ENCODE measurements at regions not wholly inside any gene's neighbourhood (a gene's known extent, or its start where the extent isn't known, plus 50 kb on each side); places are given as distances from the start of the nearest gene placed in this dataset.

- no peak for TF ChIP-seq CTCF (IDR thresholded peaks at IDR 0.05 in 2 of 3, conservative IDR thresholded peaks at IDR 0.05 in 1 of 3; ENCODE audit: control insufficient read depth in 2 of 3, extremely low read depth in 1 of 3, insufficient read depth in 1 of 3, low read depth in 3 of 3, low read length in 3 of 3)
- TF ChIP-seq RFX5 (IDR thresholded peaks at IDR 0.05; ENCODE audit: low read depth, low read length), result no peak
- TF ChIP-seq KDM1A (IDR thresholded peaks at IDR 0.05; ENCODE audit: borderline replicate concordance), result no peak
- no peak for TF ChIP-seq ZNF274 (IDR thresholded peaks at IDR 0.05; ENCODE audit: insufficient read depth, insufficient read length)
- no peak for TF ChIP-seq CREM (IDR thresholded peaks at IDR 0.05; ENCODE audit: low read depth)
- no peak for TF ChIP-seq EP300 (IDR thresholded peaks at IDR 0.05; ENCODE audit: borderline replicate concordance in 1 of 2, control insufficient read depth in 1 of 2, low read depth in 2 of 2, low read length in 2 of 2)
- no peak for TF ChIP-seq CBFB (IDR thresholded peaks at IDR 0.05; ENCODE audit: low read depth)
- no peak for TF ChIP-seq MYC (IDR thresholded peaks at IDR 0.05; ENCODE audit: insufficient read depth, insufficient read length, insufficient replicate concordance, low read length, severe bottlenecking)
- no peak for TF ChIP-seq POLR2AphosphoS5 (IDR thresholded peaks at IDR 0.05; ENCODE audit: low read length)
- TF ChIP-seq RAD51 (IDR thresholded peaks at IDR 0.05), result no peak
- TF ChIP-seq IRF4 (IDR thresholded peaks at IDR 0.05; ENCODE audit: low read depth, low read length), result no peak
- TF ChIP-seq CHD2 (IDR thresholded peaks at IDR 0.05; ENCODE audit: borderline replicate concordance, low read depth, low read length), result no peak
- TF ChIP-seq EZH2 (IDR thresholded peaks at IDR 0.05; ENCODE audit: borderline replicate concordance, control insufficient read depth, low read depth, low read length), result no peak
Observed at GRCh38 chr16:73887911-73888310, 408.7 kb upstream of the PSMD7 start.
